NCI-H524 treated with DMSO at 0.1 percent for 48 hours (cell line): ENCODE measurements at regions not wholly inside any gene's neighbourhood (a gene's known extent, or its start where the extent isn't known, plus 50 kb on each side); places are given as distances from the start of the nearest gene placed in this dataset.
"Not testable (repeated sequence)": the region's sequence is repeated elsewhere in the genome, so short reads cannot be mapped to it uniquely, and the experiment has no call there.

Source experiments
- DNase-seq: peaks from one replicate; lab custom pipeline; 2025; lab: John Stamatoyannopoulos, UW

GRCh38 chr18:22739061-22739642 is 194.0 kb upstream of the RBBP8 start:
- no peak for DNase-seq

- no peak for DNase-seq
These were observed 193.3 kb upstream of the RBBP8 start for GRCh38 chr18:22739789-22740188.

DNA sequence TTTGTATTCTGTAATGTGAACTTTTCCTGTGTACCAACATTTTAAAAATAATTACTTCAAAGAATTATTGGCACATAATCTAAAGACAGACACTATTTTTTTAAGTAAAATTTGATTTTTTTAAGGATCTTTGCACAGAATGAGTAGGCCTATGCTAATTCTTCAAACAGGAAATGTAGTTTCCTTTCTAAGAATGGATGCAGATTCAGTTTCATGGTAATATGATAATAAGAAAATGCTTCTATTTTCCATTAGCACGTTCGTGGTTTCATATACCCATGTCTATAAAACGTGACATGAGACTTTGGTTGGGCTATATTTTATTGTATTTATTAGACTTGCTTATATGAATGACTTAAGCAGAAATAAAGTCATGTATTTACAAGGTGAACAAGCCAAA is 191.8 kb upstream of the RBBP8 start:
- no peak for DNase-seq

GRCh38 chr18:22742409-22742808 is 190.7 kb upstream of the RBBP8 start:
- no peak for DNase-seq

- no peak for DNase-seq
These were observed 187.2 kb upstream of the RBBP8 start for GRCh38 chr18:22745966-22746365.

DNA sequence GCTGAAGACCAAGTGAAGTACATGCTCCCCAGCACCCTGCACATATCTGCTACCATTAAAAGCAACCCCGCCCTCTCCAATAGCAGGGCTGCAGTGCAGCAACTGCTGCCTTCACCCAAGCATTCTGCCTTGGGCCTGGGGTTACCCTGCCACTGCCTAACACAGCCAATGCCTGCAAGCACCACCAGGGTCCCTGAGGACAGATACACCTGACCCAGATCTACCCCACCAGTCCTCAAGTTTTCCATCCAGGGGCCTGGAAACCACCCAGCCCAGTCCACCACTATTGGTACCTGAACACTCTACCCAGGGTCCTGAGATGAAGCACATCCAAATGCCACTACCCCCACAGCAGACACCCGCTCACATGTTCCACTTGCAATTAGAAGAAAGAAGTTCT is 181.1 kb upstream of the RBBP8 start:
- DNase-seq, result no peak

DNA sequence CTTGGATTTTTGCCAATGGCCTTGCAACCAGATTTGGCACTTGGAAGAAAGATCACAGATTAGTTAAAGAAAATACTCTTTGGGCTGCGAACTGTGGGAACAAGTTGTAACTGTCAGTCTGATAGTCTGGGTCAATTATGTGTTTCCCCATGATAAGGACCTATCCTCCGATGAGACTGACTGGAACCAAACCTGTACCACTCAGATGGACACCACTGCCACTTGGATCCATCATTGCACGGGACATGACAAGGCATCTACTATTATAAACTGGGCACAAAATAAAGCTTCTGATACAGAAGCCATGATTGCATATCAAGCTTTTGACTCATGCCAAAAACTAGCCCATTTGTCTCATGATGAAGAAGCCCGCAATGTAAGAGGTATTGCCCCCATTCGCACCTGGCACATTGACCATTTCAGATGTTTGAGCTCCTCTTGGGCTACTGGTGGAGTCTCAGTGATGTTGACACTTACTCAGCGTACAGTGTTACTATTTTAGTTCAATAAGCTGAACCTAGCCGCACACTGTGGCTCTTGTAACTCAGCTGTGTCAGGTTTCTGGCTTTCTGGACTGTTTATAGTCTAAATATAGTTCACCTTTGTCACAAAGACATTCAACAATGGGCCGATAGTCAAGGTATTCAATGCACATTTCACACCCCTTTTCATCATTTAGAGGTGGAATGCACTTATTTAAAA is 179.8 kb upstream of the RBBP8 start:
- DNase-seq, result no peak

DNA sequence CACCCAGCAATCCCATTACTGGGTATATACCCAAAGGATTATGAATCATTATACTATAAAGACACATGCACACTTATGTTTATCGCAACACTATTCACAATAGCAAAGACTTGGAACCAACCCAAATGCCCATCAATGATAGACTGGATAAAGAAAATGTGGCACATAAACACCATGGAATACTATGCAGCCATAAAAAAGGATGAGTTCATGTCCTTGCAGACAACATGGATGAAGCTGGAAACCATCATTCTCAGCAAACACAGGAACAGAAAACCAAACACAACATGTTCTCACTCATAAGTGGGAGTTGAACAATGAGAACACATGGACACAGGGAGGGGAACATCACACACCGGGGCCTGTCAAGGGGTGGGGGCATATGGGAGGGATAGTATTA is 169.1 kb upstream of the RBBP8 start:
- DNase-seq, result not testable (repeated sequence)

GRCh38 chr18:22765896-22766295 is 167.2 kb upstream of the RBBP8 start:
- no peak for DNase-seq

- no peak for DNase-seq
These were observed 165.5 kb upstream of the RBBP8 start for GRCh38 chr18:22767653-22768052.

DNA sequence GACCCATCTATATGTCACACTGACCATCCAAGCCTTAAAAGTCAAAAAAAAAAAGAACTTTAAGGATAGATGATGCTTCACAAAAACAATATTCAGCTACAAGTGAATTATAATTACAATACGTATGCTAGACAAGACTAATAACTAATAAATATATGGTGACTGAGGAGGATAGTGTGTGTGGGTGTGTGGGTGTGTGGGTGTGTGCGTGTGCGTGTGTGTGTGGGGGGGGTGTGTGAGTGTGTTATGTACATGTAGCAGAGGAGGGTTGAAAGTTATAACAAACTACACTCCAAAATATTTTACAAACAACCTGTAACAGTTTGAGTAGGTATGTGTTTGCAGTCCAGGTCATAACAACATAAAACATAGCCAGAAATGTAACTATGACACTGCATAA is 159.2 kb upstream of the RBBP8 start:
- DNase-seq, result no peak

GRCh38 chr18:22778996-22779395 is 154.1 kb upstream of the RBBP8 start:
- DNase-seq, result no peak

DNA sequence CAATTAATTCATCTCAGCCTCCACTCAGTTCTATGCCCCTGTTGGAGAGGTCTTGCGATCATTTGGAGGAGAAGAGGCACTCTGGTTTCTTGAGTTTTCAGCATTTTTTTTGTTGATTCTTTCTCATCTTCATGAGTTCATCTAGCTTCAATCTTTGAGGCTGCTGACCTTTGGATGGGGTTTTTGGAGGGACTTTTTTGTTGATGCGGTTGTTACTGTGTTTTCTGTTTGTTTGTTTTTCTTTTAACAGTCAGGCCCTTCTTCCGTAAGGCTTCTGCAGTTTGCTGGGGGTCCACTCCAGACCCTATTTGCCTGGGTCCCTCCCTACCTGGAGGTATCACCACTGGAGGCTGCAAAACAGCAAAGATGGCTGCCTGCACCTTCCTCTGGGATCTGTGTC is 149.9 kb upstream of the RBBP8 start:
- no peak for DNase-seq

- DNase-seq, result no peak
These were observed 149.5 kb upstream of the RBBP8 start for GRCh38 chr18:22783662-22784076.

GRCh38 chr18:22789052-22789451 is 144.1 kb upstream of the RBBP8 start:
- DNase-seq, result no peak

- no peak for DNase-seq
These were observed 143.5 kb upstream of the RBBP8 start for GRCh38 chr18:22789600-22789999.

DNA sequence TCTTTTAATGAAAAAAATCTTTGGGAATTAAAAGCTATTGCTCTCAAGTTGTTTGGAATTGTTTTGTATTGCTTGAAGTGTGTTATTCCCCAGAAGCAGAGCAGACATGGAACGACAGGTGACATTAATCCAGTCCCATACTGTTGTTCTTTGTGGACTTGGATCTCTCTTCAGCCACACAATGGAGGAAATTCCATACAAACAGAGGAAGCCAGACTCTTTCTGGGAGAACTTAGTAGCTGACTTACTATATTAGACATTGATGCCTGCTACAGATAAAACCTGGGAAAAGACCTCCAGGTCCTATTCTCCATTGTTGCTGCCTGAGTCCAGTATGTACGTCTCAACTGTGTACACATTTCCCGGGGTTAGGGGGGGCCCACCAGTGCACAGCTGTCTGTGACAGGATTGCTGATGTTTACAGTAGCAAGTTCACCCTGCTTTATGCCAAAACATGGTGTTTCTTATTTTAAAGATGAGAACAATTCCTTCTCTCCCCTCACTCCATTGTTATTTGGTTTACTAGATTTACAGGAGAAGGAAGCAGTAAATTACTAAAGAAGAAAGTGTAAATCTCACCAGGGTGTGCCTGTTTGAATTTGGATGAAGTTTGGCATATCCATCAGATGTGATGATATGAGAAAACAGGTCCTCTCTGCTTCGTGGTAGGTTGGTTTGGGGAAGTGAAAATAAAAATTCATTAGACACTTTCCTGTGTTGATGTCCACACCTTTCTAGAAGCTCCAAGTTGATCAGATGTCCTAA is 142.4 kb upstream of the RBBP8 start:
- DNase-seq, result no peak

- DNase-seq, result no peak
These were observed 141.9 kb upstream of the RBBP8 start for GRCh38 chr18:22791310-22791610.

DNA sequence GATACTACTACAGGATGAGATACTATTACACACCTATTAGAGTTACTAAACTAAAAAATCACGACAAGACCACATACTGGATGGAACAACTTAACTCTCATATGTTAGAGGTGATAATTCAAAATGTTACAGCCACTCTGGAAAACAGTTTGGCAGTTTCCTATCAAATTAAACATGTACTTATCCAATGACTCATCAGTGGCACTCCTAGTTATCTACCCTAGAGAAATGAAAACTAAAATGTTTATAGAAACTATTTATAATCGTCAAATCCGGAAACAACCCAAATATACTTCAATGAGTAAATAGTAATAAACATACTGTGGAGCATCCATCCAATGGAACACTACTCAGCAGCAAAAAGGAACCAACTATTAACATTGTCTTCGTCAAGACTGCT is 137.0 kb upstream of the RBBP8 start:
- DNase-seq, result no peak

DNA sequence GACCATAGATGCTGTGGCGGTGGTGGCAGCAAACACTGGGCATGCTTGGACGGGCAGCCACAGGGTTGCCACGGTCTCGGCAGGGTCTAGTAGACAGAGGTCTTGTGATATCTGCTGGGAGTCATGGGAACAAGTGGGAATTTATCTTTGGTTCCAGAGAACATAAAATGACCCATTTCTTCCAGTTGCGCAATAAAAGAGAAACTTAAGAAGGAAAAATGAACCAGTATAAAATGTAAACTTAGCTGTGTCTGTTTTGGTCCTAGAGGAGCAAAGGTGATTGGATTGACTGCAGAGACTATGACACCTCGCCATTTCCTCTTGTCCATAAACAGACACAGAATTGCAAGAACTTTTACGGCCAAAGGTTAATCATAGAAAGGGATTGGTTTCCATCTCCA is 132.6 kb upstream of the RBBP8 start:
- DNase-seq, result no peak

DNA sequence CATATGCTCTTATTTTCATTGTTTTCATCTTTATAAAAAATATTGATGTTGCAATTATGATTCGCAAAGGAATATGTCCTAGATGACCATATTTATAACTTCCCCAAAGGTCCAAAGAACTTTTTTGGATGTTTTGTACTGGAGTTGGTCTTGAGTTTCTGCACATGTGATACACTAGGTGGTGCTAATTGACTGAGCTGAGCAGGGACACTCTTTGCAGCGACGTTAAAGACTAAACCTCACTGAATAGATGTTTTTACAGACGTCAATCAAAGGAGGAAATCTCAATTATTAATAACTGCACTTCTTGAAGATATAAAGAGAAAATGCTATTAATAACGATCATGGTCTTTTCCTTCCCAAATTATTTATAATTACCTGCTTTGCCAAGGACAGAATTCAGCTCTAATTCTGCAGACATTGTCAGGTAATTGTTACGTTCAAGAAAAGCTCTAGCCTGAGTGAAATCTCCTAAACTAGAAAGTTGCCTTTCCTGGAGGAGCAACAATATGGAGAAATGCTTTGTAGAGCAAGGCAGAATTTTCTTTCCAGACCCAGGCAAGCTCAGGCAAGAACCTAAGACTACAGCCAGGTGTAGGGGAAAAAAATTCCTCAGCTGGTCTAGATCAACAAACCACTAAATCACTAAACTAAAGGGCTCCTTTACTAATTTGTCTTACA is 119.3 kb upstream of the RBBP8 start:
- no peak for DNase-seq

DNA sequence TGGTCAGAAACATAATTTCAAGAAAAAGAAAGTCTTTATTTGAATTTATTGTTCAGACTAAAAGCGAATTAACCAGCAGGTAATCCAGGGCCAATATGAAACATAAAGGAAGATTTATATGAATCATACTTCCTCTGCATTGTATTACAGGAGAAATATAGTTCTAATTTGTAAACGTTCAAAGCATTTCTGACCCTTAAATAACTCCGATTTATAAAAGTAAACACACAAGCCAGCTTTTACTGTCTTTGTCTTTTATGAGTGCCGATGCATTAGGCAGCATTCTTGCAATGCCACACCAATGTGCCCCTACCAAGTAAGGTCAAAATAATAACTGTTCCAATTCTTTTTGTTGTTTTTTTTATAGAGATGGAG is 118.8 kb upstream of the RBBP8 start:
- DNase-seq, result no peak
